Peyer's patch (tissue), 4 donors: ENCODE measurements at regions not wholly inside any gene's neighbourhood (a gene's known extent, or its start where the extent isn't known, plus 50 kb on each side); places are given as distances from the start of the nearest gene placed in this dataset.

Experiments
- CTCF ChIP-seq, 6 experiments: fragments of 450-650 bp in 4 of 6; fragments of 200-600 bp in 2 of 6; sonication (generic) in 1 of 6; IDR thresholded peaks; one replicate each; pipeline ENCODE4 v1.5.1; 2017 to 2019; ENCODE audit warnings: antibody characterized with exemption in 6 of 6, mild to moderate bottlenecking in 3 of 6, moderate library complexity in 1 of 6
- POLR2A ChIP-seq, 2 donors: fragments of 450-650 bp; IDR thresholded peaks; one replicate each; pipeline ENCODE4 v1.5.1; 2017; ENCODE audit warnings: antibody characterized with exemption in 2 of 2, mild to moderate bottlenecking in 2 of 2, moderate library complexity in 2 of 2

DNA sequence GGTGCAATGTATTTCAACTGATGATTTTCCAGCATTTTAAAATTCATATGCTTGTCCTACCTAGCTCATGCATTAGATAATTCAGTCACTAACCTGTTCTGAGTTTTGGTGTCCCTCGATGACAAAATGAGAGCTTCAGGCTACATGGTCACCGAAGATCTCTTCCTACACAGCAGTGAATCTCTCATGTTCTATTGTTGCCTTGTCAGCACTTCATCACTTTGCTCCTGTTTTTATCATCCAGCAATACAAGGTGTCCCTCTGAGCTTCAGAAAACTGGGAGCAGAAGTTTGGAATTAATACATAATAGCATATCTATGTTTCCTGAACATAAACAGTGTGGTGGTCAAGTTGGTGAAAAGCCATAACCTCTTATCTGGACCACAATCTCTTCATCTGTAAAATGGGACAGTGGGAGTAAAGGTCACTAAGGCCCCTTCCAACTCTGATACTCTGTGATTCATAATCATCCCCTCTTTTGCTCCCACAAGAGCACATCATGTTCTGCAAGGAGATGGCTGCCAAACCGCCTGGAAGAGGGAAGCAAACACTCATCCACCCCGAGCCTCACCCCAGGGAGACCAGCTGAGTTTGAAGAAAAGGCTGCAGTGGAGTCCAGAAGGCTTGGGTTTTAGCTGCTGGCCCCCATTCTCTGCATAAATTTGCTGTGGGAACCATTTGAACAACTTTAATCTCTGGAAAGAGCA lies 137.9 kb upstream of the F3 start:
- TF ChIP-seq POLR2A (IDR thresholded peaks at IDR 0.05) (no peak), CTCF (IDR thresholded peaks at IDR 0.05) (no peak)
